Omental fat pad (tissue), 3 donors: ENCODE measurements at regions not wholly inside any gene's neighbourhood (a gene's known extent, or its start where the extent isn't known, plus 50 kb on each side); places are given as distances from the start of the nearest gene placed in this dataset.

ENCODE experiments used
- ATAC-seq: fragments of 150-250 bp; one replicate; pipeline ENCODE4 v1.9.1; 2016; ENCODE audit warnings: mild to moderate bottlenecking, moderate library complexity; ENCODE audit not compliant: low FRiP score
- DNase-seq: peaks from one replicate; pipeline ENCODE4 v3.0.0-alpha.2; 2019; ENCODE audit warnings: low spot score
- TF ChIP-seq, protein P1 (sequence below), 3 donors: fragments of 450-650 bp; IDR thresholded peaks; one replicate each; pipeline ENCODE4 v1.5.1; 2016 to 2017; ENCODE audit warnings: antibody characterized with exemption in 3 of 3, mild to moderate bottlenecking in 3 of 3, moderate library complexity in 2 of 3

DNA sequence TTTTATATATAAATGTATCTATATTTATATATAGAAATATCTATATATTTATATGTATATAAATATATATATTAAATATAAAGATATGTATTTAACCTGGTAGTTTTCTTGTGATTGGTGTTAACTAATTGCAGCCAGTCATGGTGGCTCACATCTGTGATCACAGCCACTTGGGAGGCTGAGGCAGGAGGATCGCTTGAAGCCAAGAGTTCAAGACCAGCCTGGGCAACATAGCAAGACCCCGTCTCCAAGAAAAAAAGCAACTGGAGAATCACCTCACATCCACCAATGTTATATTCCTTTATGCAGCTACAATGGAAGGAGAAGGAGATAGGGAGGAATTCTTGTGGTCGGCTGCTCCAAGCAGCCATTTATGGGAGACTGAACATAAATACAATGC, 224.9 kb downstream of the BAMBI start:
- DNase-seq = no peak
- ATAC-seq = no peak
- TF ChIP-seq, protein P1, sequence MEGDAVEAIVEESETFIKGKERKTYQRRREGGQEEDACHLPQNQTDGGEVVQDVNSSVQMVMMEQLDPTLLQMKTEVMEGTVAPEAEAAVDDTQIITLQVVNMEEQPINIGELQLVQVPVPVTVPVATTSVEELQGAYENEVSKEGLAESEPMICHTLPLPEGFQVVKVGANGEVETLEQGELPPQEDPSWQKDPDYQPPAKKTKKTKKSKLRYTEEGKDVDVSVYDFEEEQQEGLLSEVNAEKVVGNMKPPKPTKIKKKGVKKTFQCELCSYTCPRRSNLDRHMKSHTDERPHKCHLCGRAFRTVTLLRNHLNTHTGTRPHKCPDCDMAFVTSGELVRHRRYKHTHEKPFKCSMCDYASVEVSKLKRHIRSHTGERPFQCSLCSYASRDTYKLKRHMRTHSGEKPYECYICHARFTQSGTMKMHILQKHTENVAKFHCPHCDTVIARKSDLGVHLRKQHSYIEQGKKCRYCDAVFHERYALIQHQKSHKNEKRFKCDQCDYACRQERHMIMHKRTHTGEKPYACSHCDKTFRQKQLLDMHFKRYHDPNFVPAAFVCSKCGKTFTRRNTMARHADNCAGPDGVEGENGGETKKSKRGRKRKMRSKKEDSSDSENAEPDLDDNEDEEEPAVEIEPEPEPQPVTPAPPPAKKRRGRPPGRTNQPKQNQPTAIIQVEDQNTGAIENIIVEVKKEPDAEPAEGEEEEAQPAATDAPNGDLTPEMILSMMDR (IDR thresholded peaks at IDR 0.05) = no peak

DNA sequence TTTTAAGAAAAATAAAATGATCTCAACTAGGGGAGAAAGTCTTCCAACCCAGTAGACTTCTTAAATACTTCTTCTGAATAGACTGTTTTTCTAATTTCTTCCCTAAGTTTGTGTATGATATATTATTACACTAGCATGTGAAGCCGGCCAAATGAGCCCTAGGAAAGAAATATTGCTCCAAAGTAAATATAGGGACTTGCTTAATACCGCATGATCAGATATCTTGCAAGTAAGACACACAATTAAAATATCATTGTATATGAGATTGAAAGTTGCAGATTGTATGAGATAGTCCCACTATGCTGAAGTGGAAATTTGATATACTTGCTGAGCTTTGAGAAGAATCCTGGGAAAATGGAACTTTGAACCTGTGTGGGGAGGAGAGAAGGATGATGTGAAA, 225.7 kb downstream of the BAMBI start:
- ATAC-seq (no peak), DNase-seq (no peak)
- TF ChIP-seq, protein P1 (IDR thresholded peaks at IDR 0.05) = no peak

DNA sequence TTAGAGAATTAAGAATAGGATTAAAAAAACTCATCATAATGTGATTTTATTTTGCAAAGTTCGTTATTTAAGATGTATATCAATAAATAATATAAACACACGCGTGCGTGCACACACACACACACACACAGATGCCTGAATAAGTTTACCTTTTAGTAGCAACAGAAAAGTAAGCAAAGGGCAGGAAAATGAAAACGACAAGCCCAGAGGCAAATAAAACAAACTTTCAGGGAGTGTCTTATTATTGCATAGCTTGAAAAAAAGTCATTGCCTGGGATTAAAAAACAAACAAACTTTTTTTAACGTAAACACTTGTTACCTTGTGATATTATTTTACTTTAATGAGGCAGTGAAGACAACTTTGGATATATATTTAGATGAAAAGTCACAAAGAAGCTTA, 226.4 kb downstream of the BAMBI start:
- no peak for DNase-seq
- TF ChIP-seq, protein P1 (IDR thresholded peaks at IDR 0.05) = no peak
- no peak for ATAC-seq

DNA sequence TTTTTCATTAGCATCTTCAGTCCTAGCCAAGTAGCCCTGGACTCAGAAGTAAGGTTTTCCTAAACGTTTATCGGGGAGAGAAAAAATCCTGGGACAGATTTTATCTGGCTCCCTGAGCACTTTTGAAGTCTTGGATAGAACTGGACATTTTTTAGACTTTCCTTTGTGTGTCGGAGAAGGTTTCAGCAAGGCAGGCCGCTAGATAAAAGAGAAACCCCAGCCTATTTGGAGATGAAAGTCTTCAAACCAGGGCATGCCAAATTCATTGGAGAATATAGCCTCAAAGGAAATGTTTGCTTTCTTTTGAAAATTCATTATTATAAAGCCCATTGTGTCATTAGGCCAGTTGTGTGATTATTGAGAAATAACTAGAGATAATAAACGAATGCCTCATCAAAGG, 228.1 kb downstream of the BAMBI start:
- DNase-seq (no peak), ATAC-seq (no peak)
- TF ChIP-seq, protein P1 (IDR thresholded peaks at IDR 0.05) = no peak

DNA sequence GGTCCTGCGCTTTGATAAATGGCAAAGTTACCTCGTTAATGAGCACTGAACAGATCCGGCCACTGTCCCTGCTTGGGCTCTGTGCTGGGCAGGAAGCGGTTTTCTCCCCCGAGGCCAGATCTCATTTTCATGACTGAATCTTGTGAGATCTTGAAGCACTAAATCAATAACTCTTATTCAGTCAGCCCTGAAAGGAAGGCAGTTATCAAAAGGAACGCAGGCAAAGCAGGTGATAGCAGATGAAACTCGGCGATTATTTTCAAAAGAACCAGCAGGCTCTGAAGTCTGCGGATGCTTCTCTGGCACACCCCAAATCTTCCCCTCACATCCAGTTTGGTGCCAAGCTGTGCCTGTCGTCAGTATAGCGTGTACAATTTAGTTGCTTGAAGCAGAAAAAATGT, 228.7 kb downstream of the BAMBI start:
- ATAC-seq = no peak

GRCh38 chr10:28906415-28906814, 229.1 kb downstream of the BAMBI start:
- TF ChIP-seq, protein P1 (IDR thresholded peaks at IDR 0.05) = no peak
- ATAC-seq = no peak
- DNase-seq = no peak

More for the DNA sequence above, 228.7 kb downstream of the BAMBI start:
- TF ChIP-seq, protein P1 (IDR thresholded peaks at IDR 0.05) = no peak
- DNase-seq = no peak

DNA sequence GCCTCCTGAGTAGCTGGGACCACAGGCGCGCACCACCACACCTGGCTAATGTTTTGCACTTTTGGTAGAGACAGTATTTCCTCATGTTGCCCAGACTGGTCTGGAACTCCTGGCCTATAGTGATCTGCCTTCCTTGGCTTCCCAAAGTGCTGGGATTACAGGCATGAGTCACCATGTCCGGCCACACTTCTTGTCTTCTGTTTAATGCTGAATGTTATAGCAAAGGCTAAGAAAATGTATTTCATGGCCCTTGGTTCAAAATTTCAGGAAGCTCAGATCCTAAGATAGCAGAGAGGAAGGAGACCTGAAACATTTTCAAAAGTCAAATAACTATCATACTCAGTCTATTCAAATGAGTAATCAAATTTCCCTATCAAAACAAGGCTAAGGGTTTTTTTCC, 229.6 kb downstream of the BAMBI start:
- ATAC-seq = no peak
- no peak for DNase-seq

More for the DNA sequence above, 229.6 kb downstream of the BAMBI start:
- TF ChIP-seq, protein P1 (IDR thresholded peaks at IDR 0.05) = no peak
